ENCODE measurements at regions not wholly inside any gene's neighbourhood (a gene's known extent, or its start where the extent isn't known, plus 50 kb on each side); places are given as distances from the start of the nearest gene placed in this dataset.

- Histone ChIP-seq H3K27ac (no peak overlapping the region), H3K4me3 (no peak overlapping the region), H3K27me3 (no peaks in the 10 kb centered on the region), H3K4me1 (replicated peaks in 1 of 2) (no peaks in the 10 kb centered on the region), H3K9me3 (replicated peaks in 1 of 3) (no peaks in the 10 kb centered on the region), H3K36me3 (replicated peaks in 1 of 2) (no peaks in the 10 kb centered on the region)
- no peak for TF ChIP-seq POLR2A (IDR thresholded peaks at IDR 0.05)
- no peak for TF ChIP-seq CTCF (IDR thresholded peaks at IDR 0.05)
- no peak for DNase-seq
- intact Hi-C loops (cut with DNase I): no loop called here
Observed at GRCh38 chr1:239170828-239171227, 215.5 kb upstream of the CHRM3 start.

GRCh38 chr1:239169276-239169675, 217.1 kb upstream of the CHRM3 start:
- H3K27ac ChIP-seq: no peak overlapping the region
- H3K4me3 ChIP-seq: no peak overlapping the region
- intact Hi-C loops (cut with DNase I): no loop called here
- no peak for TF ChIP-seq CTCF (IDR thresholded peaks at IDR 0.05)
- TF ChIP-seq POLR2A (IDR thresholded peaks at IDR 0.05): no peak
- H3K36me3 ChIP-seq (replicated peaks in 1 of 2): no peaks in the 10 kb centered on the region
- no peaks in the 10 kb centered on the region for H3K27me3 ChIP-seq
- H3K9me3 ChIP-seq (replicated peaks in 1 of 3): no peaks in the 10 kb centered on the region
- DNase-seq: no peak
- H3K4me1 ChIP-seq (replicated peaks in 1 of 2): no peaks in the 10 kb centered on the region
- 54 to 82% (median 63%) methylated on average over 1 of the region's 1 CpG for WGBS, 4 donors

- intact Hi-C loops (cut with DNase I): no loop called here
- Histone ChIP-seq H3K27ac (no peak overlapping the region), H3K9me3 (replicated peaks in 1 of 3) (no peaks in the 10 kb centered on the region), H3K27me3 (no peaks in the 10 kb centered on the region), H3K4me1 (replicated peaks in 1 of 2) (no peaks in the 10 kb centered on the region), H3K36me3 (replicated peaks in 1 of 2) (no peaks in the 10 kb centered on the region), H3K4me3 (no peak overlapping the region)
- TF ChIP-seq CTCF (IDR thresholded peaks at IDR 0.05) (no peak), POLR2A (IDR thresholded peaks at IDR 0.05) (no peak)
- no peak for DNase-seq
- 71 to 79% (median 75%) methylated on average over 4 of the region's 4 CpGs for WGBS, 4 donors
Observed at GRCh38 chr1:239164451-239165180, 221.8 kb upstream of the CHRM3 start.

- H3K27me3 ChIP-seq: no peaks in the 10 kb centered on the region
- DNase-seq: no peak
- no peak overlapping the region for H3K27ac ChIP-seq
- no peak for TF ChIP-seq CTCF (IDR thresholded peaks at IDR 0.05)
- no peak for TF ChIP-seq POLR2A (IDR thresholded peaks at IDR 0.05)
- H3K4me3 ChIP-seq: no peak overlapping the region
- no peaks in the 10 kb centered on the region for H3K36me3 ChIP-seq (replicated peaks in 1 of 2)
- no peaks in the 10 kb centered on the region for H3K4me1 ChIP-seq (replicated peaks in 1 of 2)
- intact Hi-C loops (cut with DNase I): no loop called here
- 44 to 56% (median 48%) methylated on average over 3 of the region's 3 CpGs for WGBS, 4 donors
- no peaks in the 10 kb centered on the region for H3K9me3 ChIP-seq (replicated peaks in 1 of 3)
Observed at GRCh38 chr1:239155466-239156091, 230.8 kb upstream of the CHRM3 start.

Data from adrenal gland (tissue), 9 donors.